ENCODE measurements at regions not wholly inside any gene's neighbourhood (a gene's known extent, or its start where the extent isn't known, plus 50 kb on each side); places are given as distances from the start of the nearest gene placed in this dataset.

DNA sequence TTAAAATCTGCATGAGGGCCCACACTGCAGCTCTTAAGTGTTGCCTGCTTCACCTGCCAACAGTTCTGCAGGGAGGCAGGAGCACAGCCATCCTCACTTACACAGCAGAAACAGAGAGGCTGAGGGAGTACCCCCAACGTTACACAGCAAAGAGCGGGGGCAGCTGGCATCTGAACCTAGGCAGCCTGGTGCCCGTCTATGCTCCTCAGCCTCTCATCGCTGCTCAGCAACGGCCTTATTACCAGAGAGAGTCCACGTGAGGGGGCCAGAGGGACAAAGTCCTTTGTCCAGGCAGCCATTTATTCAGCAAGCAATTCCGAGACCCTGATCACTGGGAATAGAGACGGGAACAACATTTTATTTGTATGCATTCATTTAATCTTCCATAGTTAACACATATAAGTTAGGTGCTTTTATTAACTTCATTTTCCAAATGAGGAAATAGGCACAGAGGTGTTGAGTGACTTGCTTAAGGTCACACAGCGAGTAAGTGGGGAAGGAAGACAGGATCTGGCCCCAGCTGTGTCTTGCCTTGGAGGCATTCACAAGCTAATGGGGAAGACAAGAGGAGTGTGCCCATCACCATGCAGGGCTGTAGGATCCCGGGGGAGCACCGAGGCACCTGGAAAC is 52.2 kb upstream of the SORCS2 start:
- no peak for TF ChIP-seq CTCF (IDR thresholded peaks at IDR 0.05)
- no peak for TF ChIP-seq EZH2 (IDR thresholded peaks at IDR 0.05; ENCODE audit: borderline replicate concordance, insufficient read depth, low read depth, low read length, poor library complexity, severe bottlenecking)
